ENCODE measurements at regions not wholly inside any gene's neighbourhood (a gene's known extent, or its start where the extent isn't known, plus 50 kb on each side); places are given as distances from the start of the nearest gene placed in this dataset.

GRCh38 chr1:203570805-203571204, 55.8 kb upstream of the ATP2B4 start:
- TF ChIP-seq CTCF (IDR thresholded peaks at IDR 0.05), result no peak
- TF ChIP-seq POLR2AphosphoS5 (IDR thresholded peaks at IDR 0.05), result no peak

Data from prostate gland (tissue), 2 donors.